RWPE1 (cell line): ENCODE measurements at regions not wholly inside any gene's neighbourhood (a gene's known extent, or its start where the extent isn't known, plus 50 kb on each side); places are given as distances from the start of the nearest gene placed in this dataset.

Source experiments
- CTCF ChIA-PET: fragments of 350-600 bp; sonication (Branson Sonifier 250); formaldehyde crosslinking; extraction: SDS; loops from one replicate; lab custom pipeline; 2021; lab: Yijun Ruan, JAX
- POLR2A ChIA-PET: fragments of 400-600 bp; formaldehyde crosslinking; extraction: SDS; loops from one replicate; lab custom pipeline; 2020; ENCODE audit warnings: antibody characterized with exemption; ENCODE audit not compliant: low non-redundant PET; lab: Yijun Ruan, JAX
- DNase-seq: peaks from one replicate; pipeline ENCODE4 v3.0.0; 2012; ENCODE audit warnings: low spot score
- H3K27ac ChIP-seq: fragments of 450-650 bp; 2 replicates; pipeline ENCODE4 v1.5.1; 2017
- TF ChIP-seq, protein P1 (sequence below): fragments of 450-650 bp; conservative IDR thresholded peaks from 2 replicates; pipeline ENCODE4 v1.5.1; 2017; ENCODE audit warnings: low read depth, mild to moderate bottlenecking

DNA sequence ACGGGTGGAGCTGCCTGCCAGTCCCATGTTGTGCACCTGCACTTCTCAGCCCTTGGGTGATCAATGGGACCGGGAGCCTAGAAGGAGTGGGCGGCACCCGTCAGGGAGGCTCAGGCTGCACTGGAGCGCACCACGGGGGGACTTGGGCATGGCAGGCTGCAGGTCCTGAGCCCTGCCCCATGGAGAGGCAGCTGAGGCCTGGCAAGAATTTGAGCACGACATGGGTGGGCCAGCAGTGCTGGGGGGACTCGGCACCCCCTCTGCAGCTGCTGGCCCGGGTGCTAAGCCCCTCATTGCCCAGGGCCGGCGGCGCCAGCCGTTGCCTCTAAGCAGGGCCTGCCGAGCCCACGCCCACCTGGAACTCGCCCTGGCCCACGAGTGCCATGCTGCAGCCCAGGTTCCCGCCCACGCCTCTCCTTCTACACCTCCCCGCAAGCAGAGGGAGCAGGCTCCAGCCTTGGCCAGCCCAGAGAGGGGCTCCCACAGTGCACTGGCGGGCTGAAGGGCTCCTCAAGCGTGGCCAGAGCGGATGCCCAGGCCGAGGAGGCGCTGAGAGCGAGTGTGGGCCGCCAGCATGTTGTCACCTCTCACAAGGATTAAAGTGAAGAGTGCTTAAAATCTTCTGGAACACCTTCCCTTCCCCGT is 372.0 kb downstream of the ETS1 start:
- ChIA-PET POLR2A (no interaction called here), CTCF (interaction anchor here (0.9 kb wide), 1 partner anchor 58 kb away, joined by 3 read pairs; no protein-coding TSS in a partner anchor)
- TF ChIP-seq, protein P1, sequence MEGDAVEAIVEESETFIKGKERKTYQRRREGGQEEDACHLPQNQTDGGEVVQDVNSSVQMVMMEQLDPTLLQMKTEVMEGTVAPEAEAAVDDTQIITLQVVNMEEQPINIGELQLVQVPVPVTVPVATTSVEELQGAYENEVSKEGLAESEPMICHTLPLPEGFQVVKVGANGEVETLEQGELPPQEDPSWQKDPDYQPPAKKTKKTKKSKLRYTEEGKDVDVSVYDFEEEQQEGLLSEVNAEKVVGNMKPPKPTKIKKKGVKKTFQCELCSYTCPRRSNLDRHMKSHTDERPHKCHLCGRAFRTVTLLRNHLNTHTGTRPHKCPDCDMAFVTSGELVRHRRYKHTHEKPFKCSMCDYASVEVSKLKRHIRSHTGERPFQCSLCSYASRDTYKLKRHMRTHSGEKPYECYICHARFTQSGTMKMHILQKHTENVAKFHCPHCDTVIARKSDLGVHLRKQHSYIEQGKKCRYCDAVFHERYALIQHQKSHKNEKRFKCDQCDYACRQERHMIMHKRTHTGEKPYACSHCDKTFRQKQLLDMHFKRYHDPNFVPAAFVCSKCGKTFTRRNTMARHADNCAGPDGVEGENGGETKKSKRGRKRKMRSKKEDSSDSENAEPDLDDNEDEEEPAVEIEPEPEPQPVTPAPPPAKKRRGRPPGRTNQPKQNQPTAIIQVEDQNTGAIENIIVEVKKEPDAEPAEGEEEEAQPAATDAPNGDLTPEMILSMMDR = no peak
- no peak for DNase-seq
- H3K27ac ChIP-seq = no peak overlapping the region; the same call in 1 of the 2 replicates

DNA sequence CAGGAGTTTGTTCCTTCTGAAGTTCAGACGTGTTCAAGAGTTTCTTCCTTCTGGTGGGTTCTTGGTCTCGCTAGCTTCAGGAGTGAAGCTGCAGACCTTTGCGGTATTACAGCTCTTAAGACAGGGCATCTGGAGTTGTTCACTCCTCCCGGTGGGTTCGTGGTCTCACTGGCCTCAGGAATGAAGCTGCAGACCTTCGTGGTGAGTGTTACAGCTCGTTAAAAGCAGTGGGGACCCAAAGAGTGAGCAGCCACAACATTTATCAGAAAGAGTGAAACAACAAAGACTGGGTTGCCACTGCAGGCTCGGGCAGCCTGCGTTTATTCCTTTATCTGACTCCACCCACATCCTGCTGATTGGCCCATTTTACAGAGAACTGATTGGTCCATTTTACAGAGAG is 373.1 kb downstream of the ETS1 start:
- POLR2A ChIA-PET = no interaction called here
- TF ChIP-seq, protein P1 = no peak
- H3K27ac ChIP-seq = no peak overlapping the region
- CTCF ChIA-PET = no interaction called here
- DNase-seq = no peak

DNA sequence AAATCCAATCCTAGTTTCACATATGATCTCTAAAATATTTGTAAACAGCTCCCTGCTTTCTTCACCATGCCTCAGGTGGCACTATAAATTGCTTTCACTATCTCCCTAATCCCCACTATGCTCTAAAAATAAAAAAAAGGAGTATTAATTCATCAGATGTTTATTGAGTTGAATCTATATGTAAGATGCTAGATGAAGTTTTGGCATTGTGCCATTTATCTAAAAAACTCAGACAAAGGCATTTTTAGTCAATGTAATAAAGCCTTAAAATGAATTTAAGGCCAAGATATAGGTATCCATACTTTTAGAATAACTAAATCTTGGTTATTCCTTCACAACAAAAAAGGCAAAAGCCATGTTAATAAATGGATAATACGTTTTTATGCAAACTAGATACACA is 373.9 kb downstream of the ETS1 start:
- DNase-seq = no peak
- H3K27ac ChIP-seq = no peak overlapping the region
- TF ChIP-seq, protein P1 = no peak
- POLR2A ChIA-PET = no interaction called here
- CTCF ChIA-PET = no interaction called here

- DNase-seq = no peak
- POLR2A ChIA-PET = no interaction called here
- TF ChIP-seq, protein P1 = no peak
- CTCF ChIA-PET = no interaction called here
- H3K27ac ChIP-seq = no peak overlapping the region
Observed at GRCh38 chr11:128212324-128212723, 375.0 kb downstream of the ETS1 start.

DNA sequence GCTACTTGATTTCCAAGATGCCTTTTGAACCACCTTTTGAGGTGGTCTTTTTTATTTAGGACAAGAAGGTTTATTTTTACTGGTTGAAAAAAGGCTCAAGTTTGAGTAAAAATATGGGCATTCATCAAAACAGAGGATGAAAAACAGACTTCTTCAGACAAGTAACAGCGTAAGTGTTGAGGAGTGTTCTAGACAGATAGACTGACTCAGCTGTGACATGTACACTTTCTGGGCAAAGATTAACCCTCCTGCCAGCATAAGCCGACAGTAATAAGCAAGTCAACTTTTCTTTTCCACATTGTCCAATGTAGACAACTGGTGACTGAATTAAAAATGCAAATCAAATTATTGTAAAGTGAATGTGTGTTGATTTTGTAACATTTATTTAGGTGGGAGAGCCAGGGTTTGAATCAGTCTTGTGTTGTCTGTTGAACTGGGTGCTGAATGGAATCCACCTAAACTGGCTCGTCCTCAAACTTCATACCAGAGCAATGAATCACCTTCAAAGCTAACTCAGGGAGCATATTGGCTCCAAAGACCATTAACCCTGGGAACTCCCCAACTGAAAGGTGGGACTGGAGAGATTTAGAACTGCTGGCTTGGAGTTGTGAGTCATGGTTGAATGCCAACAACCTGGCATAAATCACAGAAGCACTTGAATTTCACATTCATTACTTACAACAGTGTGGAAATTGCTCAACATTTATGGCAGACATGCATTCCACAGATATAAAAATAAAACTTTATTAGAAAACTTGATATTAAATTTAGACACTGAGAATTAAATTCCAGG is 377.0 kb downstream of the ETS1 start:
- H3K27ac ChIP-seq = no peak overlapping the region; the same call in 1 of the 2 replicates
- peak; percentile 94 for DNase-seq
- POLR2A ChIA-PET = no interaction called here
- CTCF ChIA-PET = interaction anchor here (0.6 kb wide), 1 partner anchor 177 kb away, joined by 3 read pairs; no protein-coding TSS in a partner anchor
- TF ChIP-seq, protein P1 = no peak

GRCh38 chr11:128209138-128209435 is 378.3 kb downstream of the ETS1 start:
- ChIA-PET CTCF (no interaction called here), POLR2A (no interaction called here)
- TF ChIP-seq, protein P1 = no peak
- DNase-seq = no peak
- peak overlapping the region; percentile 82; the same call in 1 of the 2 replicates for H3K27ac ChIP-seq
